Bronchial epithelial cell (primary cell): ENCODE measurements at regions not wholly inside any gene's neighbourhood (a gene's known extent, or its start where the extent isn't known, plus 50 kb on each side); places are given as distances from the start of the nearest gene placed in this dataset.

Experiments
- DNase-seq: peaks from one replicate; pipeline ENCODE4 v3.0.0-alpha.2; 2010; ENCODE audit warnings: low read depth
- FAIRE-seq: peaks from 2 replicates; lab custom pipeline; 2011; peaks lifted over from hg19 to GRCh38; lab: Jason Lieb, UNC
- H3K27me3 ChIP-seq: 2 replicates; pipeline ENCODE4 v1.5.1; 2011; ENCODE audit warnings: low read length; ENCODE audit not compliant: control insufficient read depth, insufficient read depth
- H3K36me3 ChIP-seq: 2 replicates; pipeline ENCODE4 v1.5.1; 2011; ENCODE audit warnings: low read length; ENCODE audit not compliant: control insufficient read depth, insufficient read depth
- H3K4me3 ChIP-seq: 2 replicates; pipeline ENCODE4 v1.5.1; 2011; ENCODE audit warnings: mild to moderate bottlenecking, low read depth, low read length, control low read depth
- TF ChIP-seq, protein P1 (sequence below): IDR thresholded peaks from 2 replicates; pipeline ENCODE4 v1.5.1; 2011; ENCODE audit warnings: mild to moderate bottlenecking, moderate library complexity, low read length, control low read depth, inconsistent platforms; ENCODE audit not compliant: insufficient read depth, severe bottlenecking

DNA sequence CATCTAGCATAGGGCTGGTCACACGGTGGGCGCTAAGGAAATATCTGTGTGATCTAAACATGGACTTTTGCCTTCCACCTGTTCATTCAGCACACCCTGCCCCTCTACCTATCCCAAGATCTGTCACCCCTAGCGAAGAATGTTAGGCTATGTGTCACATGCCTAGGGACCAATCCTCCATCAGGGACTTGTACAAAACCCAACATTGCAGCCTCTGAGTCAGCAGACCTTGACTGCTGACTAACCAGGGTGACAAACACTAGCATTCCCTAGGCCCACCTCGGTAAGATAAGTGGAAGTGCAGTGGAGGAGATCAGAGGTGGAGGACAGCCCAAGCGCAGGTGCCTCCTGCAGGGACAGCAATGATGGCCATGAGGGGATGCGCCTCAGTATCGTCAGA is 99.2 kb downstream of the SOX11 start:
- no peak for DNase-seq
- TF ChIP-seq, protein P1, sequence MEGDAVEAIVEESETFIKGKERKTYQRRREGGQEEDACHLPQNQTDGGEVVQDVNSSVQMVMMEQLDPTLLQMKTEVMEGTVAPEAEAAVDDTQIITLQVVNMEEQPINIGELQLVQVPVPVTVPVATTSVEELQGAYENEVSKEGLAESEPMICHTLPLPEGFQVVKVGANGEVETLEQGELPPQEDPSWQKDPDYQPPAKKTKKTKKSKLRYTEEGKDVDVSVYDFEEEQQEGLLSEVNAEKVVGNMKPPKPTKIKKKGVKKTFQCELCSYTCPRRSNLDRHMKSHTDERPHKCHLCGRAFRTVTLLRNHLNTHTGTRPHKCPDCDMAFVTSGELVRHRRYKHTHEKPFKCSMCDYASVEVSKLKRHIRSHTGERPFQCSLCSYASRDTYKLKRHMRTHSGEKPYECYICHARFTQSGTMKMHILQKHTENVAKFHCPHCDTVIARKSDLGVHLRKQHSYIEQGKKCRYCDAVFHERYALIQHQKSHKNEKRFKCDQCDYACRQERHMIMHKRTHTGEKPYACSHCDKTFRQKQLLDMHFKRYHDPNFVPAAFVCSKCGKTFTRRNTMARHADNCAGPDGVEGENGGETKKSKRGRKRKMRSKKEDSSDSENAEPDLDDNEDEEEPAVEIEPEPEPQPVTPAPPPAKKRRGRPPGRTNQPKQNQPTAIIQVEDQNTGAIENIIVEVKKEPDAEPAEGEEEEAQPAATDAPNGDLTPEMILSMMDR, result no peak
- no peak for FAIRE-seq

GRCh38 chr2:5794012-5794411 is 101.8 kb downstream of the SOX11 start:
- FAIRE-seq (no peak), DNase-seq (no peak)
- TF ChIP-seq, protein P1, result no peak
- Histone ChIP-seq H3K36me3 (no peaks in the 10 kb centered on the region), H3K4me3 (no peak overlapping the region), H3K27me3 (no peaks in the 10 kb centered on the region)

More for the DNA sequence above, 99.2 kb downstream of the SOX11 start:
- Histone ChIP-seq H3K4me3 (no peak overlapping the region), H3K27me3 (no peaks in the 10 kb centered on the region), H3K36me3 (no peaks in the 10 kb centered on the region)

DNA sequence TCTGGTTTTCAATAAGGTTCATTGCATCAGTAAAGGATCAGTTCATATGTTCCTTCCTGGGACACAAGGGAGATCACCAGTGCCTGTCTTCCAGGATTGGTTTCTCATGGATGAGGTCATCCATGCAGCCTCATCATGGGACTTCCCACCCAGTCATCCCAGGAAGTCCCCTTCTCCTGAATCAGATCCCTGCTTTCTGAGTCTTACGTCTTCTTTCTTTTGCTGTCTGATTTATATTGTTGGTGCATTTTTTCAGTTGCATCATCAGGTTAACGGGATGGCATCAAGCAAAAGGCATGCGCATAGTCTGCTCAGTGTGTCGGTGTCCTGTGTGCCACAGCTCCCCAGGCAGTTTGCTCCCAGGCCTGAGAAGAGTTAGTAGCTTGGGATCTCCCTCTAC is 105.9 kb downstream of the SOX11 start:
- H3K4me3 ChIP-seq, result no peak overlapping the region
- TF ChIP-seq, protein P1, result no peak
- no peaks in the 10 kb centered on the region for H3K36me3 ChIP-seq
- DNase-seq (no peak), FAIRE-seq (no peak)
- H3K27me3 ChIP-seq, result no peaks in the 10 kb centered on the region

- TF ChIP-seq, protein P1, result no peak
- DNase-seq (no peak), FAIRE-seq (no peak)
- no peak overlapping the region for H3K4me3 ChIP-seq
- H3K27me3 ChIP-seq, result no peaks in the 10 kb centered on the region
- H3K36me3 ChIP-seq, result no peaks in the 10 kb centered on the region
Observed at GRCh38 chr2:5799348-5799747, 107.2 kb downstream of the SOX11 start.

- Histone ChIP-seq H3K27me3 (no peaks in the 10 kb centered on the region), H3K36me3 (no peaks in the 10 kb centered on the region), H3K4me3 (no peak overlapping the region)
- DNase-seq, result peak; percentile 1
- TF ChIP-seq, protein P1, result no peak
- FAIRE-seq, result no peak
Observed at GRCh38 chr2:5803547-5803946, 111.4 kb downstream of the SOX11 start.

DNA sequence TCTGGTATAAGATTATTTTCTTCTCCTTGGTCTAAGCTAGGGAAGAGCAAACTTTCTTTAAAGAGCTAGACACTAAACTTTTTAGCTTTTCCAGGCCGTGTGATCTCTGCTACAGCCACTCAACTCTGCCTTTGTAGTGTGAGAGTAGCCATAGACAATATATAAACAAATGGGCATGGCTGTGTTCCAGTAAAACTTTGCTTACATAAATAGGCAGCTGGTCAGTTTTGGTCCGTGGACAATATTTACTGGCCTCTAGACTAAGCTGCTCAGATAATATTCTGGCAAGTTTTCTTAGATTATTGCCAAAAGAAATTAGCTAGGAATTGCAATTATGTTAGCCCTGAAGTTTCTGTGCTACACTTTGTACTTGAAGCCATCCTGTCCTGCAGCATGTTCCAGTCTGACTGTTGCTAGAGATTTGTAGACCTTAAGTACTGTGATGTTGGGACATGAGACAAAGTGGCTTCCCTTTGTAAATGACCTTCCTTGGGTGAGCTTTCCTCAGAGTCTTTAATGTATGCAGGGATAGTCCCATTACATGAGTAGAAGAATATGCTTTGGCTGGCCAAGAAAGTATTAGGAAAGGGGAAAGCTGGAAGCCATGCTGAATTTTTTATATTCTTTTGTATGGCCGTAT is 126.9 kb downstream of the SOX11 start:
- no peak for FAIRE-seq
- Histone ChIP-seq H3K4me3 (no peak overlapping the region), H3K36me3 (no peaks in the 10 kb centered on the region), H3K27me3 (no peaks in the 10 kb centered on the region)
- DNase-seq, result no peak
- TF ChIP-seq, protein P1, result no peak
